AG08396 (cell line): ENCODE measurements at regions not wholly inside any gene's neighbourhood (a gene's known extent, or its start where the extent isn't known, plus 50 kb on each side); places are given as distances from the start of the nearest gene placed in this dataset.

Source experiments
- DNase-seq: peaks from one replicate; pipeline ENCODE4 v3.0.0; 2012; ENCODE audit warnings: low spot score, mixed read lengths

DNA sequence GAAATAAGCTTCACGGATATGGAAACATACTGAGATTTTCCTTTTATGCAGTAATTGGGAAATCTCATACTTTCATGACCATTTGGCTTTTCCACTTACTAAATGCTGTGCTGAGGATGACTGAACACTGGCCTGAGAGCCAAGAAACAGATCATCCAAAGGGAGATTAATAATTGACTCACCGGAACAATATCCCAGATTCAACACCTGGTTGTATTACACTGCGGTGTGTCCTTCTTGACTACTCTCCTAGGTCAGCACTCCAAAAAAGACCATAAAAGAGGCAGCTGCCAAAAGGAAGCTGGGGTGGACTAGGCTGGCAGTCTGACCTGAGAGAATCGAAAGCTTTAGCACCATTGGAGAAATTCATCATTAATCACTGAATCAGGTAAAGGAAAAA is 469.1 kb downstream of the CBLN2 start:
- DNase-seq = no peak

DNA sequence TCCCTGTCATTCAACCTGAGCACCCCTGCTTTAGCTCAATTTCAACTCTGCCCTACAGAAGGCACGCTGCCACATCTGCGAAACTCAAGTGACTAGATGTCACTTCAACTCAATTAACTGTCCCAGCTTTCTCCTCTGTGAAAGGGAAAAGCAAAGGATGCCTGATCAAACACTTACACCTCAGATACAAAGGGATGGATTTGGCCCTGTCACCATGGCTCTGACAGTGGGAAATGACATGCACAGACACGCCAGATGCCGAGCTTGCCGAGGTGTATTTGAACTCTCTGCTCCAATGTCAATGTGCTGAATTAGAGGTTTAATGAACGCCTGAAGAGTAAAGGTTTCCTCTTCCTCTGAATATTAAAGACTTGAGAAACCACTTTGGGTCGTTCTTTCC is 481.1 kb downstream of the CBLN2 start:
- DNase-seq = no peak

DNA sequence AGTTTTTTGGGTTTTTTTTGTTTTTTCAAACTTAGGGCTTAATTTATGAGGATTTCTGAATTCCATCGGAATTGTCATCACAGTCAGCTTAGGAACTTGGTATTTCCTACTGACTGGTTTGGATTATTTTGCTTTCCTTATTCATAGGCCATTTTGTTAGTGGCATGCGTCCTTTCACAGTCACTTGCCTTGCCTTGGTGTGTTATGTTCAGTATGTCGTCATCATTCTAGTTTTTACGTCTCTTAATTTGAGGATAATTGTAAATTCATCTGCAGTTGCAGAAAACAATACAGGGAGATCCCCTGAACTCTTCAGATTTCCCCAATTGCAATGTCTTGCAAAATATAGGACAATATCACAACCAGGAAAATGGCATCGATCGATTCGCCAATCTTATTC is 485.3 kb downstream of the CBLN2 start:
- no peak for DNase-seq

DNA sequence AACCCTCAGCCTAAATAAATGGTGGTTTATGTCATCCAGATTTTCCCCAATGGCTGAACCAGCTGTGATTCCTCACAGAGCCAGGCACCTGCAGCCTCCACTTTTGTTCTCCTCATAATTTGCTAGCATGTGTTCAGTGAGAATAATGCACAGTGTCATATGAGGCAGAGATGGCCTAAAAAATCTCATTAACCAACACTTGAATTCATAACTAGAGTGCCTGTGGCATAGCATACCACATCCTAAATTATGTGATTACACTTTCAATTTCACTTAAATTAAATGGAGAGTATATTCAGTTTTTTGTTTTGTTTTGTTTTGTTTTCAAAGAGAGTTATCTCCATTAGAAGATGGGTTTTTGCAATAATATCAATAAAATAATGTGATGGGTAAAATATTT is 488.0 kb downstream of the CBLN2 start:
- no peak for DNase-seq

DNA sequence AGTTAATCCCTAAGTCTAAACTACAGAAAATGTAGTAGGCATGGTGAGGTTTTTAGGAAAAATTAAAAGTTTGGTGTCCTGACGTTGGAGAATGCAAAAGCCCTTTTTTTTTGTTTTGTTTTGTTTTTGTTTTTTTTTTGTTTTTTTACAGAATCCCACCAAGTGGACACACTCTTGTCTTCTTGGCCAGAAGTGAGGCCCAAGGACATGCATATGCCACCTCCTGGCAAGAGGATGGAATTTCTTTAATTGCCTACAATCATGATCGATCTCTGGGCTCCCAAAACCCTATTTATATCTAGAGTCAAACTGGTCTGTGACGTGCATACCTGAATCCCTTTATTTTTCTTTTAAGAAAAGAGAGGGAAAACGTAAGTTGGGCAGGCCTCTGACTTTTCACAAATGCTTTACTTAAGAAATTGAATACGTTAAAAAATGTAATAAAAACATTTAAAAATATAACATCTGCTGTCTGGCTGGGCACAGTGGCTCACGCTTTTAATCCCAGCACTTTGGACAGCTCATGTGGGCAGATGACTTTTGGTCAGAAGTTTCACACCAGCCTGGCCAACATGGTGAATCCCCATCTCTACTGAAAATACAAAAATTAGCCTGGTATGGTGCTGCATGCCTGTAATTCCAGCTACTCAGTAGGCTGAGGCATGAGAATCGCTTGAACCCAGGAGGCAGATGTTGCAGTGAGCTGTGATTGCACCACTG is 502.7 kb downstream of the CBLN2 start:
- no peak for DNase-seq

DNA sequence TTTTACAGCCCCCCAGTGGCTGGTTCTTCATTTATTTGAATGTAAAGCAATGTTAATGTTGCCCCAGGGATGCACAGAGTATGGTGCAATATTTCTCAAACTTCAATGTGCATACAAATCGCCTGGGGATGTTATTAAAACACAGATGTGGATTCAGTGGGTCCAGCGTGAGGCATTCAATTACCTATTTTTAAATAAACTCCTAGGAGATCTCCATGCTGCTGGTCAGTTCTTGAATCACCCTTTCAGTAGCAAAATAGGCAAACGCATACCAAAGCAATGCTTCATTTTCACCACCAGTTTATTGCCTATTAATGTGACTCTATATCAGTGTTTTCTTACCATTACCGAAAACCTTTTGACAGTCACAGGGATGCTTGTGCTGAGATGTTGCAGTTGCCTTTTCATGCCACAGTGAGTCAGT is 530.7 kb downstream of the CBLN2 start:
- no peak for DNase-seq

DNA sequence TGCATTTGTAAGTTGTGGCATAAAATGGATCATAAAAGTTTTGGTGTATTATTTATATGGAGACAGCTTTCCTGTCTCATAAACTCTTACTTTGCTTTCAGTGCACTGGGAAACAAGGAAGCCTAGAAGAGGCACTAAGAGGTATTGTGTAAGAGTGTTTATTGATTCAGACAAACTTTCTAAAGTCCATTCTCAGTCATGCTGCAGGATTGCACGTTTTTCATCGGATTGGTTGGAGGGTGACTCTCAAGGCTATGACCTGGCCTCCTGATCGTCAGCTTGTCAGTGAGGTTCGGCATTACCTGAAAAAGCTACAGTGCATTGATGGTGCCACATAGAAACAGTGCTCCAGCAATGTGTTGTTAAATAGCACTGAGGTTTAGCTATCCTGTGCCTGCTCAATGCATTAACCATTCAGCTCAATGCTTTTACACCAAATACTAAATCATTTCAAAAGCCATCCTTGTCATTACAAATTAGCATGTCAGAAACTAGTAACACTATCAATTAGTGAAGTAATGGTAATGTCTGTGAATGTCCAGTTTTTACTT is 545.5 kb downstream of the CBLN2 start:
- no peak for DNase-seq

DNA sequence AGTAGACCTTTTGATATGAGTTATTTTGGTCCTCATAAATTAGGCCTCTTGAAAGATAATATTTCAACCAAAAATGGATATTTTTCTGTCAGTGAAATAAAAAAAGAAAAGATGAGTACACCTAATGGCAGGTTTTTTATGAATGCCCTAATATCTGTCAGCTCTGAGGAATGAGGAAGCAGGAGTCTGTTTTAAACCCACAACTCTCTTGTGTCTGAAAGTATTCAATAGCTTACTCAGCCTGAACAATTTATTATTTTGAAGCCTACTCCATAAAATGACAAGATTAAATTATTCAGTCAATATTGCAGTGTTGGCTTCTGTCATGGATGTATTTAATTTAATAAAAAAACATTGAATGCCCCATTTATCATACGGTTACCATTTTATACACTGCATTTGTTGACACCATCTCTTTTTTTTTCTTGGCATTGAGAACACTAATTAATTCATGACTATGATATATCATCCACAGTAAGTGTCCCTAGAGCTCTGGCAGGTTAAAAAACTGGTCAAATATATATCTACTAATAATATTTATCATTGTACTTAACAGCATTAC is 548.2 kb downstream of the CBLN2 start:
- no peak for DNase-seq

DNA sequence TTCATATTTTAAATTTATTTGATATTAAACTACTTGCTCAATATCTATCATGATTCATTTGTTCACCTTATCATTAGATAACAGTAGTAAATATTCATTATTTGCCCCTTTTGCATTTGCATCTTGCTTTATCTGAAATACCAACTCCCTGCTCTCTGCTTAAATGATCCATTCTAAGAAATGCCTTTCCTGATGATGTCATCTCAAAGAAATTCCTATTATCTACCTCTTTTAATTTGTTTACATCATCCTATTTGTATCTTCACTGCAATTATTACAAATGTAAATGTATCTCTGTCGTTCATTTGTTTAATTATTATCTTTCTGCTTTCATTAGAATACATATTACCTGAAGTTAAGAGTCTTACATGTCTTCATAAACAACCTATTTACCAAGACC is 549.9 kb downstream of the CBLN2 start:
- DNase-seq = no peak

DNA sequence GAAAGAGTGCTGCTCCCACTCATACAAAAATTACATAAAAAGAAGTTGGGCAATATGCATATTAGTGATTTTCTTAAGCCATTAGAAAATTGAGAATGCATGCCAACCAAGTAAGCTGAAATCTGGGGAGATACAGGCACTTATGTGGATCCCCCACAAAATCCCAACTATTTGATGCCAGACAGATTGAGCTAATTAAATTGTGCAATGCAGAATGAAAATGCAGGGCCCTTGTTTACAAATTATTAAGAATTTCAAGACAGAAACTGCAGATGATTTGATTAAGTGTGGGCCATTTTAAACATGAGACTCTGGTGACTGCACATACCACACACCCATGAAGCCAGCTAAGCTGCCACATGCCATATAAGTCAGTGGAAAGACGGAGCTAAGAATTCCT is 554.5 kb downstream of the CBLN2 start:
- DNase-seq = no peak

DNA sequence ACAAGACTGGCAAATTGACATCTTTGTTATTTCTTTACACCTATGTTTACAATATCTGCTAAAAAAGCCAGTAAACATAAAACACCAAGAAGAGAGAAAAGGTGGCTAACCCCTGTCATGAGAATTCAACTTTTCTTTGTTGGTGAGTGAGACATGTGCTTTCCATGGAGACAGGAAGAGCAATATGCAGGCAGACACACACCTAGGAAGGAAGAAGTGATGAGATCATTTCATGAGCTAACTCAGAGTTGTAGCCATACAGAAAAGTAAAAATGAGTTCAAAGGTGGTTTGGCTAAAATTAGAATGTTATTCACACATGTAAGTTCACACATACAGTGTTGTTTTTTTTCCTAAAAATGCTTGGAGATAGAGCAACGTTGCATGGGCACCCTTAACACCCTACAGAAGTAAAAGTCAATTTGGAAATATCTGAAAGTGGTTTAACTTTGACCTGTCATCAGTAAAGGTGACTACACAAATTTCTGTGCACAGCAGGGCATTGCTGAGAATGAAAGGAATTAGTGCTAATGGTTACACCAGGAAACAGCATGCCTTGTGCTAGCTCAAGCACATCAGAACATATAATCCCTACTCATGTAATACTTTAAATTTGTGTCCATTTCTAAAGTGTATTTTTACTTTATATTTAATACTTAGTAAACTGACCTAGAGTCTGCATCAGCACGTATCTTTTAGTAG is 557.6 kb downstream of the CBLN2 start:
- DNase-seq = no peak

DNA sequence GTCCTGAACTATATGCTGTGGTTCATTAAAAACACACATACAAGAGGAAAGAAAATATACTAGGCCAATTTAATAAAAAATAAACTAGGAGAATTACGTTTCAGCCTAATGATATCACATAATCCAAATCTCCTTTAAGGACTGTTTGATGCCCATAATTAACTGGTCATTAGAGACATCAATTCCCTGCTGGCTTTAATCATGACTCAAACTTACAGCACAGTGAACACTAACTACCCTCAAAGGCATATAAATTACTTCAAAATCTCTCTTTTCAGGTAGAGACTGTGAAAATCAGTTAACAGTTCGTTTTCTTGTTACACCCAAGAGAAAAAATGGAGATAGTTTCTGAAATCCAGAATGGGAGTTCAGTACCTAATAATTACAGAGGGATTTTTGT is 567.4 kb downstream of the CBLN2 start:
- no peak for DNase-seq

DNA sequence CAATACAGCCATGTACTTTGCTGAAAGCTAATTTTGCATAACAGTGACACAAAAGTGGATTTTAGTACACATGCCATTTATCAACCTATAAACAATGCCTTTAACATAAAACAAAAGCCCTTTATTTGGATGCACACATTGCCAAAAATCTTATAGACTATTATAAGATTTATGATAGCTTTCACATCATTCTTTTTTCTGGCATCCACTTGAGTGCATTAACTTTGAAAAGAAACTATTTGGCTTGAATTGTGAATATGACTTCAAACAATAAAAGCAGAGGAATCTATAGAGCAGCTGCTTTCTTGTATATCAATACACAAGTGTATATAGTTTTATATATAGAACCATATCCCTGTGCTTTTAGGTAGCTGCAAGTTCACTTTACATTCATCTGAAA is 577.4 kb downstream of the CBLN2 start:
- DNase-seq = no peak

DNA sequence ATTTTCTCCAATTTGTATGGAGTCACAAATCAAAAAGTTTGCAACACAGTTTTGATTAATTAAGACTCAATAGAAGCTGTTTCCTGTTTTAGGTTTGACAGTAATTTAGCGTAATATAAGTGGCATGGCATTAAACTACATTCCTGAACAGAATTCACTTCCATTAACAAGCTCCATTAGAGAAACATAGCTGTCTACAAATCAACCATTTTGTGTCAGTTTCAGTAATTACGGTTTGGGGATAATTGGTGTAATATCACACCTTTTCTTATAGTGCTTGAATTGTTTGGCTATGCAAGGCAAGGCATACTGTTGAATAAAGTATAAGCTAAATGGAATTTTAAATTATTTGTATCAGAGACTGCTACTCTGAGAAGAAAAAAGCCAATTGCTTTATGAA is 585.5 kb downstream of the CBLN2 start:
- DNase-seq = no peak

DNA sequence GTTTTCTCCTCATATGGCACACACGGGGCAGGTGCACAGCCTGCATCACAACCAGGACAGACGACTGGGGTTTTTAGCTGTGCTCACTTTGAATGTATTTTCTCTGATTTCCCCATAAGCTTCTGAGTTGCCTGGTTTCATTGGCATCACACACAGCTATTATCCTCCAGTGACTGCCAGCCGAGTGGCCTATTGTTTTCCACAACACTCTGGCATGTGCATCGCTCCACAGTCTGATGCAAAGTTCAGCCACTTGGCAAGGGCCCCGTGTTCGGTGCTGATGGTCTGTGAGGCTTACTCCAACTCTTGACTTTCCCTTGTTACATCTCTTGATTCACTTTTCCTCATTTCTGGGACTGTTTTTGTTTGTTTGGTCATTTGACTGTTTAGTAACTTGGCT is 593.1 kb downstream of the CBLN2 start:
- DNase-seq = no peak

DNA sequence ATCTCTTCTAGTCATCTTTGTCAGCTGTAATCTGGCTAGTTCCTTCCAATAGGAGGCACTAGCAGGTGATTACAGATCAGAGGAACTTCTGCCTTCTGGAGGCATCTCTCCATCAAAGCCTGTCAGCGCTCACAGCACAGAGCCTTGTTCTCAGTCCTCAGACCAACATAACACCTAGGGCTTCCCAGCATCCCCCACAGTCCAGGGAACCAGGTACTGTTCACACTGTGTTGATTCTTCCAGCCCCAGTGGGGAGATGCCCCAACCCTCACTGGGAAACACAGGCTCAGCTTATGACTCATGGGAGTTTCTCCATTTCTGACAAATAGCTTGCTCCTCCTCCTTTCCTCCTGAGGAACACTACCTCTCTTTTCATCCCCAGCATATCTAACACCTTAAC is 601.7 kb downstream of the CBLN2 start:
- no peak for DNase-seq

DNA sequence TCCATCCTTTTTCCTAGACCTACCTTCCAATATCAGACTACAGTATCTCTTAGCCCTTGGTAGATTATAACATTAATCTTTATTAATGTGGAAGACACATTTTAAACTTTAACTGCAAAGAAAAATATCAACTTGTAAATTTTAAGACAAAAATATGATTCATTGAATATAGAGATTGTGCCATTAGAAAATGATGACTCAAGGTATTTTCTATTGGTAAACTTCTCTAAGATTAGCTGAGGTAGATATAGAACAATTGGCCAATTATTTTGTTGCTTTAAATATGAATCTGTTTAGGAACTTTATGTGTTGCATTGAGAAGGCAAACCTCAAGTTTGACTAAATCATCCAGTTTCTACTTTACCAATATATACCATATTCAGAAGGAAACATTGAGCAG is 604.7 kb downstream of the CBLN2 start:
- DNase-seq = no peak

DNA sequence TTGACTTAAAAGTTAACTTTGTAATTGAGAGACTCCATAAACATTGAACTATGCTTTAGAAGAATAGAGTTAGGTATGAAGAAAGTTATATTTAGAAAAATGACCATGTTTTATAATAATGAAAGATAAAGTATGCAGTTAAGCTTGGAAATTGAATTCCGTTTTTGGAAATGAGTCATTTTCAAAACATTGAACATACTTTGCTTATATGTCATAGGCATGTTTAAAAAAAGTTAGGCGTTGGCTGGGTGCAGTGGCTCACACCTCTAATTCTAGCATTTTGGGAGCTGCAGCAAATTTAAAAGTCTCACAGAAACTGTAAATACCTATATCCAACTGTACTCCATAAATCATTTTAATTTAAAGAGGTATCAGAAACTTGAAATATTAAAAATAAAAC is 607.4 kb downstream of the CBLN2 start:
- DNase-seq = no peak

DNA sequence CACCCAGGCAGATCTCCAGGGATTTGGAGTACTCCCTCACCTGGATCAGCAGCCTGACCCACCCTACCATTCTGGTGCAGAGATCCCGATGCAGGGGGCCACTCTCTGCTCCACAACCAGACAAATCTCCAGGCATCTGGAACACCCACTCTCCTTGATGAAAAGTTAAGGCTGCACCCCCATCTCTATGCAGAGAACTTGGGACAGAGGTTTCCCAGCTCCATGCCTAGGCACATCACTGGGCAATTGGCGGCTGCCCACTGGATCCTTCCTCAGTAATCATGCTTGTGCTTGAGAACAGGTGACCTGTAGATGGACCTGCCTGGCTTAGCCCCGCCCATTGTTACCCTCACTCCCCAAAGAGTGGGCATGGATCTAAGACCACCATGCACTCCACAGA is 624.9 kb downstream of the CBLN2 start:
- no peak for DNase-seq

DNA sequence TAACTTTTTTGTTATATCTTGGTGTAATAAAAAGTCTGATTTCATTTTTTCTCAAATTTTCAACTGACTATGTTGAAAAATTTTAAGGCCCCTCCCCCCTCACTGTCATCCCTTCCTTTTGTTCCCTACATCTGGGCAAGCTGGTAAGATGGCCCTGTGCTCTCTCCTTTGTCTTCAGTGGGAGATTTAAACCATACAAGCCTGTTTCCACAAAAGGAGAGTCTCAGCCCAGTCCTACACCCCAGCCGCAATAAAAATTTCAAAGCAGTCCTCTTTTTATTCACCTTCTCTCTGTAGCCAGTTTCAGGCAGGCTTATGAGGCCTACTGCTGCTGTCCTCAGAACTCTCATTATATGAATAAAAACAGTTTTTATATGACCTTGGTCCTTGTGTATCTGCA is 630.5 kb downstream of the CBLN2 start:
- DNase-seq = no peak

DNA sequence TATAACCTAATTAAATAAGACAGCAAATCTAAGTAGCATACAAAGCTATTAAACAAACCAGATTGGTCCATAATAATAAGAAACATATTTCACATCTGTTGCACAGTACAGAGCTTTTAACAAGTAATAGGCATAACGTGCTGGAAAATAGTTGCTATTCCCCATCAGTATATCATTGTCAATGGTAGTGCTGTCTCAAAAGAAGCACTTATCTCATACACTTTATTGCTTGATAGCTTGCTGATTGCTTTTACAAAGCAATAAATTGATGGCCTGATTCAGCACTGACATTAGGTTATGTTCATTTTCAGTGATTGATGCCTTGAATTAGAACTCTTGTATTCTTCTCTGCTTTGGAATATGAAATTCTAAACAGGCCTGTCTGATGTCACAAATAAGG is 641.7 kb downstream of the CBLN2 start:
- no peak for DNase-seq

DNA sequence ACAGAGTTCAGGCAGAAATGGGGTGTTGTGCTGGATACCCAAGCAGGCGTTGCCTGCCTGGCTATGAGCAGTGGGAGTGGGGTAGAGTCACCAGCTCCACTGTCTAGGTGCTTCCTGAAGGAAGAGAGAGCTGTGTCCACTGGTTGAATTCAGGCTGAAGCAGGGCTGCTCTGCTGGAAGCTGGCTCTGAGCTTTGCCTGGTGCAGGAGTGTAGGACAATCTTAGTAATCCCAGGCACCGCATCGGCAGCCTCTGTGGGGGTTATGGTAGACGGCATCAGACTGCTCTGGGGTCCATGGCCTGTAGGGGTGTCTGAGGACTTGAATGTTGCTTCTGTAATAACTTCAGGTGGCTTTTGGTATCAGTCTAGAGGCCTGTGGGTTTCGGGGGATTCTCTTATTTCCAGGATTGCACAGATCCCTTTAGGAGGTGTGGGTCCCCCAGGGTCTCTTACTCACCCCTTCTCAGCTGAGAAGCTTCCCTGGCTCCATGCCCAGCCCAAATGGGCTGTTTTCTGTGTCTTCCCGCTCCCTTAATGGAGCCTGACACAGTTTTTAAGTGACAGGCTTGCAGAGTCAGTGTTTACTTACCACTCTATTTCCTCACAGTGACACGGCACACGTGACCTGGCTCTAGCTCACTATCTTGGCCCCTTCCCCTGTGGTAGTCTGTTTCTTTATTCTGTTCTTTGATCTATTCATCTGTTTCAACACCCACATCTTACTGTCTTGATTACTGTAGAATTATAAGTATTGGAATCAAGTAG is 644.3 kb downstream of the CBLN2 start:
- no peak for DNase-seq

DNA sequence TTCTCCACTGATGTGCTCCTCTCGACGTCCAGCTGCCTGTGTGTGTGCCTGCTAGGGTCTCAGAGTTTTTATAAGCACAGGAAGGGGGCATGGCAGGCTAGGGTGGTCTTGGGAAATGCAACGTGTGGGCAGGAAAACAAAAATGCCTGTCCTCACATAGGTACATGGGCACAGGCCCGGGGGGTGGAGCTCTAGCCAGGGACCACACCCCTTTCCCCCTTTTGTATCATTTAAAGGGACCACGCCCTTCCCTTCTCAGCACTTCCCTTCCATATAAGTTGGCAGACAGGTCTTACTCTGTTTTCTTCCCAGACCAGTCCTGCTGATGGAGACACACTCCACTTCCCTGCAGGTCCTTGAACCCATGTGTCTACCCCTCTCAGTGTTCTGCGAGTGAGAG is 645.0 kb downstream of the CBLN2 start:
- no peak for DNase-seq
